Inflammatory macrophage (primary cell): ENCODE measurements at regions not wholly inside any gene's neighbourhood (a gene's known extent, or its start where the extent isn't known, plus 50 kb on each side); places are given as distances from the start of the nearest gene placed in this dataset.

ENCODE experiments used
- DNase-seq, 2 donors: peaks; one replicate each; pipeline ENCODE4 v3.0.0-alpha.2; 2020 to 2022

DNA sequence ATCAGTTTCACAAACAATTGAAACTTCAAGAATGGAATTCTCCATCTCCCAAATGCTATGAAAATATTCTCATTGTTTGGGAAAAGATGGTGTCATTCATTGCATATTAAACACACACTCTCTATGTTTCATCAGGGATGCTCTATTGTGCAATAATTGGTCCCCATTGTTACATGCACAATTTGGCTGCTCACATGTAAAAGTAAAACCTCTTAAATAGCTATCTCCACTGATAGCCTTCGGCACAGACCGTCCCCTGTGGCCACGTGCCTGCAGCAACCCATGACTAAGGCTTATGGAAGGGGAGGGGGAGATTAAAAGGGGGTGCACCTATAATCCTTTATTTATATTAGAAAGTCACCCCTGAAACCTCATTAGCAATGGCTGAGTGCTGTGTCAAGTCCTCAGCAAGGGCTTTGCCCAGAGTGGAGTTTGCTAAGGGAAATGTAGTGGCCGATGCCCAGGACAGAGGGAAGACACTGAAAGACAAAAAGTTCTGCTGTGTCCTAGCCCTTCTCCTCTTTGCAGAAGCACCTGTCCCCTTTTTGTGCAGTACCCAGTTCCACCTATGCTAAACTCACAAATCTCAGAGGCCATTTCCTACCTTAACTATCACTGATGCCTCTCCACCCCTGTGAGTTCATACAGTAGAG is 309.6 kb upstream of the ESRRG start:
- no peak for DNase-seq

DNA sequence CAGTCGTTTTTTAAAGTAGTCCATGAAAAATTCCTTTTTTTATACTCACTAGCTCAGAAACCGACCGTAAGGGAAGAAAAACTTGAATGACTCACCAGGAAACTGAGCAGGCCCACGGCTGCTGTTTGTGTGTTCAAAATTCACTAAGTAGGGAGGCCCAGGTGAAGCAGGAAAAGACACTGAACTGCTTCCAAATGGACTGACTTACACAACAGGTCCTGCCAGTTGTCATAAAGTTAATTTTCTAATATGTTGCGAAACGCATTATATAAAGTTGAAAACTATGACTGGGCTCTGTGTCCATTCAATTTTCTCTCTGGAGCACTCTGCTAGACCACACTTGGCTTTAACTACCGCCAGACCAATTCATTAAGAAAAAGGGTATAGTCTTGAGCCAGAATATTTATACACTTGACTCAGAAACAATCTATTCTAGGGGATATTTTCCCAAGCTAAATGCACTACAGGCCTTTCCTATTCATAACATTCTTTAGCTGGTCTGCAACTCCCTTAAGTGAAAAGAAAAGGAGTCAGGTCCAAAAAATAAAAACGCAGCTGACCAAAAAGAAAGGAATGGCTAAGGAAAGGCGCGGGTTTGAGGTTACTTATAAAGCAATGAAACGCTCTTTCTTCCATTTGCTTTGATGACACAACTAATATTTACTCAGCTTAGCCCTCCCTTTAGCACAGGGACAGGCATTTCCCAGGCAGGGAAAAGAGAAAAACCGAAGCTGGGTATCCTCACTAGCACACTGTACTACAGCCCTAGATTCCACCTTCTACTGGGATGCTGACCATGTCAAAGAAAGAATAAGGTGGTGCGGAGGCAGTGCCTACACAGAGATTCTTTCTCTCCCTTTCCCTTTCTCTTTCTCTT is 306.3 kb upstream of the ESRRG start:
- no peak for DNase-seq

DNA sequence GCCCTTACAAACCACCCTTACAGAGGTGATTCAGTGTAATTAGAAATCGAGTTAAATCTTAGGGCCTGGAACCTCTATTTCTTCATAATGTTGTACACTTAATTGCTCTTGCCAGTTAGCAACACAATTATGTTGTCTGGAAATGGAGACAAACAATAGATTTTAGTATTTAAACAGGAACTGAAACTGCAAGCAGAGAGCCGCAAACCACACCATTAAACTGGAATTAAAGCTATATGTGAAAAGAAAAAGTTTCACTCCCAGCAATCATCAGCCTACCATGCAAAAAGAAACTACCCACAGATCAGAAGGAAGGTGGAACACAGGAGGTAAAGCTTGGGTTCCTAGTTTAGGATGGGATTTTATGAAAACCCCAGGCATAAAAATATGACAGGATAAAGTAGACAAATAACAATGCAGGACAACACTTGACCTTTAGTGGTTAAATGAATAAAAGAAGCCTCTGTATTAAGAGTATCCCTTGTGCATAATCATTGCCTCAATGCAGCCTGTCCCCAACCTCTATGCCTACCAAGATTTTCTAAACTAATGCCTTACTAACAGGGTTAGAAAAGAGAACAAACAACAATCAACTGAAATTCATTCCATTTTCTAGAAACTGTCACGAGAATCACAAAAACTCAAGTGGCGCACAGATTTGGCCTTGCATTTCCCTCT is 304.3 kb upstream of the ESRRG start:
- no peak for DNase-seq

DNA sequence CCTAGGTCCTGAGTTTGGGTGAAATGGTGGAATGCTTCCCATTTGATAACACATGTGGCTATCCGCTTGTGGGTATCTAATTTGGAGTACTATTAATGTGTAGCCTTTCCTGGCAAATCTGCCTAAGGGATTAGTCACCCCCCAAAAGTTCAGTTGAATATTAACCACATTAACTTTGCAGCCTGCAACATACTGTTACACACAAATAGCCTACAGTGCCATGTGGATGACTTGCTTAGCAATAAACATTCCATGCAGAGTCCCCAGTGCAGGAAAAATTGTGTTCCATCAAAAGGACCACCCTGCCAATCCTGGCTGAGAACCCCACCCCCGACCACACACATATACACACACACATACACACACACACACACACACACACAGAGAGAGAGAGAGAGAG is 303.3 kb upstream of the ESRRG start:
- DNase-seq, result no peak

DNA sequence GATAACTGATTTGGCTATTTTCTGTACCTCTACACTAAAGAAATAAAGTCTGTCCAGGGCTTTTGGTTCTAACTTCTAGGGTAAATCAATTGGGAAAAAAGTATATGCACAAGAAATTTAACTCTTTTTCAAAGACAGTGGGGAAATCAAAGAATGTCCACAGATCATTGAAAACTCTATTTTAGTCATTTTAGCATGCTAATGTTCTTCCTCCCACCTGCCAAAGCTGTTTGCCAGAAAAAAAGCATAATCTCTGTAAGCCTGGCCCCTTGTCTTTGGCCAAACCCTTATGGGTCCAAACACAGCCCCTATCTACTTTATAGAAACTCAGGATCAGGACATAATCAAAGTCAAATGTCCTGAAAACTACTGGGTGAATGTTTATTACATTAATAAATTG is 302.2 kb upstream of the ESRRG start:
- DNase-seq, result no peak

DNA sequence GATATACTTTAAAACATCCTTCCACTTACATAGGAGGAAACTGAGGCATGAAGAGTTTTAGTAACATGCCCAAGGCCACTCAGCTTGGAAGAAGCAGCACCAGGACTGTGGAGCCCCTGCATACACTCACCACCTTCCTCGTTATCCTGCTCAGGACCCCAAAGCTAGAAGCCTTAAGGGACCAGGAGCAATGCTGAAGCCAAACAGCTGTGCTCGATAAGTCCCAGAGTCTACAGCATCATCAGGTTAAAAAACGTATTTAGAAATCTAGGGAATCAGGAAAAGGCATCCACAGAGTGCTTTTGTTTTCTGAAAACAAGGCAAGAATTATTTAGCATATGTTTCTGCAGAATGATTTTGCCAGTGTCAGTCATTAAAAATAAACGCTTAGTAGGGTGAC is 301.7 kb upstream of the ESRRG start:
- no peak for DNase-seq

DNA sequence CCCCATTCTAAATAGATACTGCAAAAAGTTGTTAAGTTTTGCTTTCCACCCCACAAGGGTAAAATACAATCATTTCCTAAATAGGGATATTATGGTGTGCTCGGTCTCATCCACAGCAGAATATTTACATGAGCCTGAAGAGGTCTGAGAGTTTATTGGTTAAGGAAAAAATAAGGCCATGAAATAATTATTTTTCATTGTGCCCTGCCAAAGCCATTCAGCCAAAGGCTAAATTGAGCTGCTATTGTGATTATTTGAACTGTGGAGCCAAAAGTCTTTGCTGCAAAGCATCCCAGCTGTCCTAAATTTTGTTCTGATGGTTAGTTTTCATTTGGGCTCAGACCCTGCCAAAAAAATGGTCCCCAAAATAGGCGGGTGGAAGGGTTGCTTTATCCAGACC is 298.7 kb upstream of the ESRRG start:
- no peak for DNase-seq

DNA sequence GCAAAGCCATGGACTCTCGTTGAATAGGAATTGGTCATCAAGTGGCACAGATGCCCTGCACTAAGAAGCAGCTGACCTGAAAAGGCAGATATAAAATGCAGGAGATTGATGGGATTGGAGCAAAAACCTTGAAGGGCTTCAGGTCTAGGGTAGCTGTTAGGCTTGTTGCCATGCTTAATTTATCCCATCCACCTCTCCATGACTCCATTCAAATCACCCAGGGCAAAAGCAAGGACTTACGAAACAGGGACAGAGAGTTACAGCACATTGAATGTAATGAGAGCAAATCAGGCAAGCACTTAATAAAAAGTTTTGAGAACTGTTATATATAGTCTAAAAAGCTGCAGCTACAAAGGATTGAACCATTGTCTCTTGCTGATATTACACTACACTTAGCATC is 298.2 kb upstream of the ESRRG start:
- no peak for DNase-seq

DNA sequence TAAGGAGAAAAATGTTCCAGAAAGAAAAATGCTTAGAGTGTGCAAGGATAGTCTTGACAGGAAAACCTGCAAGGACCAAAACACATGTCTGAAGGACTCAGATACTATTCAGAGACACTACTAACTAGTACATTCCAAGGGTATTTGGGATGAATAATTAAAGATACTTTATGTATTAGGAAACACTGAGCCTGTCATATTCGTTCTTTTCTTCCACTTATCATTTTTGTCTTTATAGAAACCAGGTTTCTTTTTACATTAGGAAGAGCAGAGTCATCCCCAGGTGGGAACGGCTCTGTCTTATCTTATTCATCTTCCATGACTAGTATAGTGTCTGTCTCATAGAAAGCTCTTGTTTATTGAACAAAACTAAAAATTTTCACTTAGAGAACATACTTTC is 296.2 kb upstream of the ESRRG start:
- DNase-seq, result no peak

DNA sequence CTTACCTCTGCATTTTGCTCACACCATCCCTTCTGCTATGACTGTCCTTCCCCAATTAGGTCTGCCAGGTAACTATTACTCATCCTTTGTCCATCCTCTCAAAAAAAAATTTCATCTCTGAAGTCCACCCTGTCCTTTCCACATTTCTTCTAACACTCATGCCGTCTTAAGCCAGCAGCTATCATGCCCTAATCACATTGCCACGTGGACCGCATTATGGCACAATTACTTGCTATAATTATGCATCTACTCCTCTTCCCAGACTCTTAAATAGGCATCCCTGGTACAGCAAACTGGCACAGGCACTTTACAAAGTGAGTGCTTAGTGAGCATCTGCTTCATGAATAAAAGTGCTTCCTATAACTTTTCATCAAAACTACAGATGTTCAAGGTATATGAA is 295.4 kb upstream of the ESRRG start:
- DNase-seq, result no peak

DNA sequence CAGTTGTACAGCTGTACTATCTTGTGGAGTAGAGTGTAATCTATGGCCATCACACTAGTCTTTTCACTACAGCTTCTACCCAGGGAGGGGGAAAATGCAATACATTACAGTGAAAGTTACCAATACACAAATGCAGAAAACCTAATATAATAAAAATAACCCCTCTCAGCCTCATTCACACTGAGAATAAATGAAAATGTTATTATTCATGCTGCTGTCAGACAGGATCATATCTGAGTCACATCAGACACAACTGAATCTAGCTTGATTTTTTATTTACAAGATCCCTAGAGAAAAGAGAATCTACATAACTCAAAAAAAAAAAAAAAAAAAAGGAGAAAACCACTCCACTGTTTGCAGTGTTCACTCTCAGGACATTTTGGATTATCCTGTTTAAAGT is 293.9 kb upstream of the ESRRG start:
- no peak for DNase-seq

DNA sequence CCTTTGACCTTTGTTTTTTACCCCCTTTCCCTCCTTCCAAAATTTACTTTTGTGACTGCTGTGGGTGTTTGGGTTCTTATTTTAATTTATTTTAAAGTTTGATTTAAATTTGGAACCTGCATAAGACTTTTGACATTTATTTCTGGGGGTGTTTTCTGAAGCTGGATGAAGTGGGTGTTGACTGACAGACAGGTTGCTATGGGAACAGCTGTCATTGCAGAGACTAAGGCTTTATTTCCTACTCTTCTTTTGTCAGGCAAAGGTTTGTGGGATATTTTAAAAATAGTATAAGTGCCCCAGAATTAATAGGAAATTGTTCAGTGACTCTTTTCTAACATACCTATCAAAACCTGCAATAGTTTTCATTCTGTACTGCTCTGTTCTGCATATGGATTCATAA is 290.8 kb upstream of the ESRRG start:
- DNase-seq, result no peak

DNA sequence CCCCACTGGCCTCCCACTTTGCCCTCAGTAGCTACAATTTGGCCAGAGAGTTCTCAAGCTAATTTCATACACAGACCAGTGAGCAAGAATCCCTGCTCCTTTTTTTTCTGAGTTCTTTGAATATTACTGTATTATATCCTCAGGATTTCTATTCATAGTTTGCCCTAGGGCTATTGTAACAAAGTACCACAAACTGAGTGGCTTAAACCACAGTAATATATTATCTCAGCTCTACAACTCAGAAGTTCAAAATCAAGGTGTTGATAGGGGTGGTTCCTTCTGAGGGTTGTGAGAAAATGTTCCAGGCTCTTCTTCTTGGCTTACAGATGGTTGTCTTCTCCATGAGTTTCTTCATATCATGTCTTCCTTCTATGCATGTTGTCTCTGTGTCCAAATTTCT is 289.4 kb upstream of the ESRRG start:
- DNase-seq, result no peak

DNA sequence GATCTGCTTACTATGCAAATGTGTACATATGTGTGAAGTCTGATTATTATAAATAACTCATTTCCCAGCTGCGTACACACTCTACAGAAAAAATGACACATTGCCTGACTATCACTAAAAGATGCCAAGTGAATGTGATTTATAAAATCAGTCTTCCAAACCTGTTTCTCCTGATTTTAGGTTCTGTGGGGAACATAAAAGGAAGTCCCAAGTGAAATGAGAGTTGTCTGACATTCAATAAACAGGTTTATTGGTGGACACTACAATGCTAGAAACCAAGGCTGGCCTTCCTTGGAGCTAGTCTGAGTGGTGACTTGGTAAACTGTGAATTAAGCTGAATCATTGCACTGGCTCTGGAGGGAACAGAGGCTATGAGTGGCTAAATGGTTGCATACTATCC is 287.9 kb upstream of the ESRRG start:
- no peak for DNase-seq

DNA sequence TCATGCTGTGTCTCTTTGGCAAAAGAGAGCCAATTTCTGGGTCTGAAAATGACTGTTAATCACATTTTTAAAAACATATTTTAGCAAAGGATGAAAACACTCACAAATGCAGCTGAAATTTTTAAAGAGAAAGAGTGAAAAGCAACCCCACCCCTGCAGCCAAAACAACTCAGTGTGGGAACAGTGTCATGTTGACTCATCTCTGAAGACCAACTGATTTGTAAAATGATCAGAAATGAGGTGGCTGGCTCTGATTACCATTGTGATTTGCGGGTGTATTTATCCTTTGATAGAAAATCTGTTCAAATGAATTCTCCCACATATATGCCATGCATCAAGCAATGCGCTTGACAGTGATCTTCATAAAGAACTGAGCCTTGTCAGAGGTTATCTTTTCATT is 287.0 kb upstream of the ESRRG start:
- no peak for DNase-seq

DNA sequence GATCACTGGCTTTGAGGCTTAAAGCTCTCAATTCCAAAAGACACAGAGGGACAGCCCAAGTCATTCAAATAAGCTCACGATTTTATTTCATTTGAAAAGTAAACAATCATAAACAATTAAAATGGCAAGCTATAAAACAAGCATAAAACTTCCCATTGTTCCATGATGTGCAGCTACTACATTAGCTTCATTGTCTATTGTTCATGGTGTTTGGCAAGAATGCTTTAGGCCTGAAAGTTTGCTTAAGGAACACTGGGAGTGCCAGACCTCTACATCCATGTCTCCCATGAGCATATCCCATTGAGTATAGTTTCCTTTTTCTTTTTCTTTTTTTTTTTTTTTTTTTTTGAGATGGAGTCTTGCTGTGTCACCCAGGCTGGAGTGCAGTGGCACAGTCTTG is 286.1 kb upstream of the ESRRG start:
- no peak for DNase-seq

DNA sequence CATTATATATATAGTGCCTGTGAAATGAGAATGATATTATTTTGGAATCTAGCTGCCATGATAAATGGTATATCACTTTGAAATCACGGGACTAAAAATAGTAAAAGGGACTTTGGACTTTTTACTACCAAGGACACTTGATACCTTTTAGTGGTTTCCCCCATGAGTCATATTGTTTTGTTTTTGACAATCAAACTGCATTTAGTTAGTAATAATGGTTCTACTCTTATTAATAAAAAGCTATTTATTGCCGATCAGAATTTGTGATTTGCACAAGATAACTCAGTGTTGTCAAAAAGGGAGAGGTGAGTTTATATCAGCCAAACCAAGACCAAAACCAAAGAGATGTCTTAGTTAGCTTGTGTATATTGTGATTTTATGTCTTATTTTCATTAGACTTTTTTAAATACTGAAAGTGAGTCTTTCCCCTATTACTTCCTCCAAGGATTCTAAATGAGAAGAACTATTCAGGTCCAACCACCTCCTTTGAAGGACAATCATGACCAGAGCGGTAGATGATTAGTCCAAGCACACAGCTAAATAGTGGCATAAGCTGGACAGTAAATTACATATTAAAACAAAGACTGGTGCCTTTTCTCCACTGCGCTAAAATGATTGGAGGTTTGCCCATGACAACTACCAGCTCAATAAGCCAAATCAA is 281.7 kb upstream of the ESRRG start:
- DNase-seq, result no peak

DNA sequence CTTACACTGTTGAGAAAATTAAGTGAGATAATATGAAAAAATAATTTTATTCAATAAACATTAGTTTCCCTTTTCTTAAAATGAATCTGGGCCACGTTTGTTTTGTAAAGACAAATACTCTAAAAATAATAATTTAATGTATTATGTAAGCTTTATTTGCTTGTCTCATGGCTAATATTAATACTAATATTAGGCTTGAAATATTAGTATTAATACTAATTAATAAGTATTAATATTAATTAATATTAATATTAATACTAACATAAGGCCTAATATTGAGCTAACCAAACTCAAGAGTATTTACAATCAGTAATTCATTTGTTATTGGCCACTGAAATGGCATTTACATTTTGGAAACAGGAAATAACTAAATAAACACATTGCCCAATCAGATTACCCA is 280.1 kb upstream of the ESRRG start:
- no peak for DNase-seq

DNA sequence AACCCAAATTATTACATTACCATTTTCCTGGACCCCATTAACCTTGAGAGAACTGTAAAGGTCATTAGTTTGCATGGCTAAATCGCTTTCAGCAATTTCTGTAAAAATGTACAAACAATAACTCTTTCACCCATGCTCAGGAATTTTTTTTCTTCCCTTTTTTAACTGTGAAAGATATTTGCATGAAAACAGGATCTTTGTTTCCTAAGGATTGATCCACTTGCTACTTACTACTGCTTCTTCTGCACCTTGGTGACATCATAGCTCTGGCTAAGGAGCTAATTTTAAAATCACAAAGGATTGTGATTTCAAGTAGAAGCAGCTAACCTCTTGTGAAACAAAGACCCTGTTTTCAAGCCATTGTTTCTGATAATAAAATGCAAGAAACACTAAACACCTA is 274.6 kb upstream of the ESRRG start:
- no peak for DNase-seq

DNA sequence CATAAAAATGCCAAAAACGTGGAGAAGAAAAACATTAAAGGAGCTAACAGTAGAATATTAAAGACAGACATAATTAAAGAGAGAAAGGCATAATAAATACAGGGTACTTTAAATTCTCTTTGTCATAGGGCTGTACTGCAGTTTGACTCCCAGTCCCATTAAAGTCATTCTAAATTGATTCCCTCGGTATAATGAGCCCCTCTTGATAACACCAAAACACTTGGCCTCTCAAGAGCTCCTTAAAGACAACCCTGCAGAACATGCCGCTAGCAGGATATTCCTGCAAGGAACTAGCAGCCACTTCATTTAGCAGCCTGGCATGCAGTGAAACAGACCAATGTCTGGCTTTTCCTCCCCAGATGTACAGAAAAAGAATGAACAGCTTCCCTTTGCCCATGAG is 273.8 kb upstream of the ESRRG start:
- no peak for DNase-seq

DNA sequence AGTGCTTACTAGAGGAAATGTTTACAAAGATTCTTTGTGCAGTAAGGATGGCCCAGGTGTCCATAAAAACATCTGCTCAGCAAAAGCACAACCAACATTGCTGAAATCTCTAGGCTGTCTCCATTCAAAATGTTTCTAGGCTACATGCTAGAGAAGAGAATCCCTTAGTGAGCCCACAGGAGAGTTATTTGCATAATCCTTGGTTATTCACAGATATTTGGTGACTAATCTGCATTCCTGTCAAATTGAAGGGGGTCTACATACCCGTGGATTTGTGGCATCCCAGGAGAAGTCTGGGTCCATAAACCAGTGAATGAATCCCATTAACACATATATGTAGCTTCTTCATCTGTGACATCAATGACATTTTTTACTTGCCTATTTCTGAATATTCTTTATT is 261.3 kb upstream of the ESRRG start:
- no peak for DNase-seq

DNA sequence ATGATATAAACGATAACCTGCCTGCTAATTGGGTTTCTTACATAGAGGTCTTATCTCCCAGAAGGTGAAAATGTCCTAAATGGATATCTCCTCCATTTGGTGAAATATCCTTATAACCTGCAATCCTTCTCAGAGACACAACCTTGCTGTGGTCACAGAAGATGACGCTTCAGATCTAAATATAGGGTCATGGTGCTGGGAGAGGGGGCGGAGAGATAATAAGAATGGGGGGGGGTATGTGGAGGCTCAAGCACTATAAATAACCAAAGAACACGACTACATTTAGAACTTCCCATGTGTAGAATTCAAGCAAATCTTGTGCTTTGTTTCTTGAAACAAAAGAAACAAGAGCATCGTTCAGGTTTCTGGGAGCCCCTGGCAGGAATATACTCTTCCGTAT is 260.6 kb upstream of the ESRRG start:
- DNase-seq, result no peak

DNA sequence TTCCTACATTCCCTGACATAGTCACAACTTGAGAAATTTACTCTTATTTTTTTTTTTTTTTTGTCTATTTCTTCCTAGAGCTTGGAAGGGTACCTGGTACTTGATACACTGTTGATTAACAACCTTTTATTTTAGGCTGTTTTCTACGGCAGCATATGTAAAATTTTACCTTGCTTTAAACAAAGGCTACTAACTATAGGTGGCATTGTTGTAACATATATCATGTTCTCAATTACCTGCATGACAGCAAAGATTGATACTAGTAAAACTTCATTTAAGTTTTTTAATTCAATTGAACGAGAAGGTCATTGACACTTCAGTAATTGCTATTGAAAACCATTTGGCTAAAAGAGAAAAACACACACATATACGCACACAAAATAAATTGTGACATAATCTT is 238.3 kb upstream of the ESRRG start:
- DNase-seq, result no peak

DNA sequence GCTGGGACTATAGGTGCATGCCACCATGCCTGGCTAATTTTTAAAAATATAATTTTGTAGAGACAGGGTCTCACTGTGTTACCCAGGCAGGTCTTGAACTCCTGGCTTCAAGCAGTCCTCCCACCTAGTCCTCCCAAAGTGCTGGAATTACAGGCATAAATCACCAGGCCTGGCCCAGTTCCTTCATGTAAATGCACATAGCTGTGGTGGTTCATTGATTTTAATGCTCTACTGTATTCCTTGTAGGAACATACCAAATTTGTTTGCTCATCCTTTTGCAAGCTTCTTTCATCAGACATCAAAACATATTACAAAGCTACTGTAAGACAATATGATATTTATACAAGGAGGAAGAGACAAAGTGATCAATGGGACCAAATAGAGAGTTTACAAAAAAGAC is 237.5 kb upstream of the ESRRG start:
- DNase-seq, result no peak
